ENCODE measurements at regions not wholly inside any gene's neighbourhood (a gene's known extent, or its start where the extent isn't known, plus 50 kb on each side); places are given as distances from the start of the nearest gene placed in this dataset.

DNA sequence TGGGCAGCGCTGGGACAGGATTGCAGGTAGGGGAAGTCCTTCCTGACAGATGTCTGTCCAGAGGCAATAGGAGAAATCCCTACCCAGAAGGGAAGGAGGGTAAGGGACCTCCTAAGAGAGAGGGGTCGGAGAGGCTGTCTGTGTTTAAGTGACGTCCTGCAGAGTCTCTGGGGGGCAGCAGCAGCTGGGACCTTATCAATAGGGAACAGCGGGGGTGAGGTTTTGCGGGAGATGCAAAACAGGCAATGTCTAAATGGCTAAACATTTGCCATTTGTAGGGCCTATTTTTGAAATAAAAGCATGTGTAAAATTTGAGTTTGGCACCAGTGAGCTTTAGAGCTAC lies 108.7 kb upstream of the HS6ST1 start:
- no peak for TF ChIP-seq EZH2phosphoT487 (conservative IDR thresholded peaks at IDR 0.05; ENCODE audit: low read length)
- TF ChIP-seq CTCF (IDR thresholded peaks at IDR 0.05; ENCODE audit: insufficient read depth, low read length, poor library complexity, severe bottlenecking): no peak
- H3K27me3 ChIP-seq (ENCODE audit: low read length): no peaks in the 10 kb centered on the region
- H3K9ac ChIP-seq (ENCODE audit: low read length): no peak overlapping the region
- no peak overlapping the region for H2AFZ ChIP-seq (ENCODE audit: low read depth, low read length, severe bottlenecking)
- H3F3A ChIP-seq (ENCODE audit: insufficient read depth): no peaks in the 10 kb centered on the region
- no peaks in the 10 kb centered on the region for H3K79me2 ChIP-seq (ENCODE audit: insufficient read depth, low read length)
- no peak overlapping the region for H3K27ac ChIP-seq (ENCODE audit: low read depth, low read length)
- no peak overlapping the region for H3K4me3 ChIP-seq (ENCODE audit: insufficient read depth, low read length, poor library complexity, severe bottlenecking)
- no peaks in the 10 kb centered on the region for H3K9me2 ChIP-seq (replicated peaks; ENCODE audit: insufficient read depth, low read length)
- H4K20me1 ChIP-seq (ENCODE audit: low read depth, low read length): no peaks in the 10 kb centered on the region
- H3K9me3 ChIP-seq (ENCODE audit: insufficient read depth, low read length): no peaks in the 10 kb centered on the region
- no peak overlapping the region for H3K4me2 ChIP-seq (ENCODE audit: low read depth, low read length, poor library complexity, severe bottlenecking)
- H3K36me3 ChIP-seq (ENCODE audit: low read length): no peaks in the 10 kb centered on the region

- no peaks in the 10 kb centered on the region for H3K27me3 ChIP-seq (ENCODE audit: low read length)
- H3K4me2 ChIP-seq (ENCODE audit: low read depth, low read length, poor library complexity, severe bottlenecking): no peak overlapping the region
- H3K79me2 ChIP-seq (ENCODE audit: insufficient read depth, low read length): no peaks in the 10 kb centered on the region
- no peaks in the 10 kb centered on the region for H3K9me3 ChIP-seq (ENCODE audit: insufficient read depth, low read length)
- no peak overlapping the region for H3K4me3 ChIP-seq (ENCODE audit: insufficient read depth, low read length, poor library complexity, severe bottlenecking)
- H4K20me1 ChIP-seq (ENCODE audit: low read depth, low read length): no peaks in the 10 kb centered on the region
- TF ChIP-seq CTCF (IDR thresholded peaks at IDR 0.05; ENCODE audit: insufficient read depth, low read length, poor library complexity, severe bottlenecking) (no peak), EZH2phosphoT487 (conservative IDR thresholded peaks at IDR 0.05; ENCODE audit: low read length) (no peak)
- no peaks in the 10 kb centered on the region for H3K9me2 ChIP-seq (replicated peaks; ENCODE audit: insufficient read depth, low read length)
- no peak overlapping the region for H3K9ac ChIP-seq (ENCODE audit: low read length)
- H3K27ac ChIP-seq (ENCODE audit: low read depth, low read length): no peak overlapping the region
- H3K36me3 ChIP-seq (ENCODE audit: low read length): no peaks in the 10 kb centered on the region
- no peaks in the 10 kb centered on the region for H3F3A ChIP-seq (ENCODE audit: insufficient read depth)
- H2AFZ ChIP-seq (ENCODE audit: low read depth, low read length, severe bottlenecking): no peak overlapping the region
Observed at GRCh38 chr2:128428415-128428814, 109.7 kb upstream of the HS6ST1 start.

DNA sequence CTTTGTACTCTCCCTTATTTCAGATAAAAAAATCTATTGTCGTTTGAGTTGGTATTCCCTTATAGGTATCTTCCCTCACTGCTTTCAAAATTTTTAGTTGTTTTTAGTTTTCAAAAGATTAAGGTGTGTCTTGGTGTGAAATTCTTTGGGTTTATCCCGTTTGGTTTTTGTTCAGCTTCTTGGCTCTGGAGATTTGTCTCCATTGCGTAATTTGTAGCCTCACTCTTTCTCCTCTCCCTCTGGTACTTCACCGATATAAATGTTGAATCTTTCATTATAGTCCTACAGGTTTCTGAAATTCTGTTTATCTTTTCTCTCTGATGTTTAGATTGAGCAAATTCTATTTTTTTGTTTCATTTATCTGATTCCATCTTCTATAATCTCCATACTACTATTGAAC lies 113.8 kb upstream of the HS6ST1 start:
- Histone ChIP-seq H3K27ac (ENCODE audit: low read depth, low read length) (no peak overlapping the region), H3K27me3 (ENCODE audit: low read length) (no peaks in the 10 kb centered on the region), H3K9me2 (replicated peaks; ENCODE audit: insufficient read depth, low read length) (no peaks in the 10 kb centered on the region), H3K9me3 (ENCODE audit: insufficient read depth, low read length) (no peaks in the 10 kb centered on the region), H3K79me2 (ENCODE audit: insufficient read depth, low read length) (no peaks in the 10 kb centered on the region), H4K20me1 (ENCODE audit: low read depth, low read length) (no peaks in the 10 kb centered on the region), H3K4me2 (ENCODE audit: low read depth, low read length, poor library complexity, severe bottlenecking) (no peak overlapping the region), H3K9ac (ENCODE audit: low read length) (no peak overlapping the region), H2AFZ (ENCODE audit: low read depth, low read length, severe bottlenecking) (no peak overlapping the region), H3K4me3 (ENCODE audit: insufficient read depth, low read length, poor library complexity, severe bottlenecking) (no peak overlapping the region), H3K36me3 (ENCODE audit: low read length) (no peaks in the 10 kb centered on the region), H3F3A (ENCODE audit: insufficient read depth) (no peaks in the 10 kb centered on the region)
- TF ChIP-seq CTCF (IDR thresholded peaks at IDR 0.05; ENCODE audit: insufficient read depth, low read length, poor library complexity, severe bottlenecking) (no peak), EZH2phosphoT487 (conservative IDR thresholded peaks at IDR 0.05; ENCODE audit: low read length) (no peak)
